AG04450 (cell line): ENCODE measurements at regions not wholly inside any gene's neighbourhood (a gene's known extent, or its start where the extent isn't known, plus 50 kb on each side); places are given as distances from the start of the nearest gene placed in this dataset.

Experiments
- CTCF ChIA-PET: fragments of 300-600, 350-600 bp; formaldehyde crosslinking; extraction: SDS; loops from one replicate; lab custom pipeline; 2022; ENCODE audit warnings: antibody characterized with exemption, inconsistent platforms; lab: Charles Lee
- POLR2A ChIA-PET: fragments of 350-600 bp; formaldehyde crosslinking; extraction: SDS; loops from one replicate; lab custom pipeline; 2021; ENCODE audit warnings: antibody characterized with exemption, inconsistent platforms; lab: Yijun Ruan, JAX
- DNase-seq: peaks from one replicate; pipeline ENCODE4 v3.0.0-alpha.2; 2011; ENCODE audit warnings: low read depth, low spot score
- H3K27ac ChIP-seq: one replicate; pipeline ENCODE4 v1.5.1; 2012; ENCODE audit warnings: low read depth, low read length, control low read depth
- H3K27me3 ChIP-seq: one replicate; pipeline ENCODE4 v1.6.0; 2012; ENCODE audit warnings: low read length; ENCODE audit not compliant: control insufficient read depth, insufficient read depth
- H3K4me3 ChIP-seq: 2 replicates; pipeline ENCODE4 v1.5.1; 2011; ENCODE audit warnings: mild to moderate bottlenecking, low read depth, low read length, control low read depth
- H3K9me3 ChIP-seq: 2 replicates; pipeline ENCODE4 v1.5.1; 2012; ENCODE audit warnings: low read length; ENCODE audit not compliant: control insufficient read depth, insufficient read depth
- CTCF ChIP-seq: IDR thresholded peaks from 2 replicates; pipeline ENCODE4 v1.5.1; 2011; ENCODE audit warnings: low read depth, low read length, control low read depth, inconsistent platforms

GRCh38 chr22:26846645-26847044, 189.3 kb downstream of the MIAT start:
- DNase-seq: no peak
- ChIA-PET CTCF (no interaction called here), POLR2A (no interaction called here)
- Histone ChIP-seq H3K27me3 (peaks cover 31% of the 10 kb centered on the region), H3K27ac (no peak overlapping the region), H3K4me3 (no peak overlapping the region), H3K9me3 (no peaks in the 10 kb centered on the region)
- no peak for TF ChIP-seq CTCF

- no peaks in the 10 kb centered on the region for H3K9me3 ChIP-seq
- ChIA-PET POLR2A (no interaction called here), CTCF (no interaction called here)
- DNase-seq: no peak
- TF ChIP-seq CTCF: no peak
- H3K27ac ChIP-seq: no peak overlapping the region
- H3K27me3 ChIP-seq: peaks cover 31% of the 10 kb centered on the region
- H3K4me3 ChIP-seq: no peak overlapping the region
These were observed 189.7 kb downstream of the MIAT start for GRCh38 chr22:26847046-26847445.

- ChIA-PET CTCF (no interaction called here), POLR2A (no interaction called here)
These were observed 190.4 kb downstream of the MIAT start for GRCh38 chr22:26847816-26848215.

GRCh38 chr22:26848244-26848920, 191.0 kb downstream of the MIAT start:
- H3K27me3 ChIP-seq: peaks cover 29% of the 10 kb centered on the region
- no peak overlapping the region for H3K4me3 ChIP-seq
- no peak overlapping the region for H3K27ac ChIP-seq
- H3K9me3 ChIP-seq: no peaks in the 10 kb centered on the region
- no peak for DNase-seq
- POLR2A ChIA-PET: no interaction called here
- CTCF ChIA-PET: interaction anchor here (0.6 kb wide), 1 partner anchor 100 kb away, joined by 3 read pairs; no protein-coding TSS in a partner anchor
- no peak for TF ChIP-seq CTCF

More at GRCh38 chr22:26847816-26848215, 190.4 kb downstream of the MIAT start:
- H3K4me3 ChIP-seq: no peak overlapping the region
- DNase-seq: no peak
- no peak for TF ChIP-seq CTCF
- H3K9me3 ChIP-seq: no peaks in the 10 kb centered on the region
- H3K27me3 ChIP-seq: peaks cover 29% of the 10 kb centered on the region
- H3K27ac ChIP-seq: no peak overlapping the region

GRCh38 chr22:26849575-26849974, 192.2 kb downstream of the MIAT start:
- CTCF ChIA-PET: no interaction called here
- Histone ChIP-seq H3K27me3 (peaks cover 26% of the 10 kb centered on the region), H3K27ac (no peak overlapping the region), H3K9me3 (no peaks in the 10 kb centered on the region), H3K4me3 (no peak overlapping the region)
- TF ChIP-seq CTCF: no peak
- POLR2A ChIA-PET: no interaction called here
- DNase-seq: no peak
